Loucy (cell line): ENCODE measurements at regions not wholly inside any gene's neighbourhood (a gene's known extent, or its start where the extent isn't known, plus 50 kb on each side); places are given as distances from the start of the nearest gene placed in this dataset.

ENCODE experiments used
- CTCF ChIP-seq: fragments of 200-600 bp; sonication (generic); conservative IDR thresholded peaks from 2 replicates; pipeline ENCODE4 v1.5.1; 2014; ENCODE audit warnings: mild to moderate bottlenecking, antibody characterized with exemption, low read length
- EZH2phosphoT487 ChIP-seq: fragments of 200-600 bp; IDR thresholded peaks from 2 replicates; pipeline ENCODE4 v1.6.1; 2018; ENCODE audit warnings: antibody characterized with exemption, mild to moderate bottlenecking, moderate library complexity, borderline replicate concordance

DNA sequence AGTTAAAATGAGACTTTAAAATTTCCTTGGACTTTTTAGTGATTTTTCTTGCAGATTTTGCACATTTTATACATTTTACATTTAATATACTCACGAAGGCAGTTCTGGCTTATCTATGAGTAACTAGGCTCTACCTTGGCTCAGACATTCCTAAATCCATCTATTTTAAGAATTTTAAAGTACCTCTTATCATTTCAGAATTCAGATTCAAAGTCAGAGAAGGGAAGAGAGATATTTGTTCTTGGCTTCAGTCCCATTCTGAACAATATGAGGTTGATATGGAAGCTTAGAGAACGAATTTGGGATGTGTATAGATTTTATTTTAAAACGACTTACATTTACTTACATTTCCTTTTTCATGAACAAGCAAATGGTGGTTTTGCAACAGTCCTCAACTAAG is 230.2 kb downstream of the LMO4 start:
- TF ChIP-seq CTCF: no peak
- no peak for TF ChIP-seq EZH2phosphoT487
